ENCODE measurements at regions not wholly inside any gene's neighbourhood (a gene's known extent, or its start where the extent isn't known, plus 50 kb on each side); places are given as distances from the start of the nearest gene placed in this dataset.
"Not testable (repeated sequence)": the region's sequence is repeated elsewhere in the genome, so short reads cannot be mapped to it uniquely, and the experiment has no call there.

GRCh38 chr10:46693218-46693617, 114.3 kb downstream of the SYT15 start:
- TF ChIP-seq CTCF (conservative IDR thresholded peaks at IDR 0.05): peak; percentile 33; the same call in 1 of the 2 replicates
- TF ChIP-seq EZH2 (IDR thresholded peaks at IDR 0.05; ENCODE audit: low read depth): not testable (repeated sequence)
